Astrocyte (in vitro differentiated cells and primary cell): ENCODE measurements at regions not wholly inside any gene's neighbourhood (a gene's known extent, or its start where the extent isn't known, plus 50 kb on each side); places are given as distances from the start of the nearest gene placed in this dataset.

ENCODE experiments used
- DNase-seq: peaks from one replicate; pipeline ENCODE4 v3.0.0-alpha.2; 2010; ENCODE audit warnings: low read depth
- FAIRE-seq: peaks from 2 replicates; lab custom pipeline; 2011; peaks lifted over from hg19 to GRCh38; lab: Jason Lieb, UNC
- H2AFZ ChIP-seq: 2 replicates; pipeline ENCODE4 v1.6.0; 2012; ENCODE audit warnings: low read depth, low read length, inconsistent platforms
- H3K27ac ChIP-seq: 2 replicates; pipeline ENCODE4 v1.5.1; 2011; ENCODE audit warnings: low read depth, low read length, inconsistent platforms
- H3K27me3 ChIP-seq: 2 replicates; pipeline ENCODE4 v1.6.0; 2011; ENCODE audit warnings: low read length, inconsistent platforms; ENCODE audit not compliant: insufficient read depth
- H3K36me3 ChIP-seq: 2 replicates; pipeline ENCODE4 v1.5.1; 2011; ENCODE audit warnings: low read length, inconsistent platforms; ENCODE audit not compliant: insufficient read depth
- H3K4me1 ChIP-seq: 2 replicates; pipeline ENCODE4 v1.5.1; 2011; ENCODE audit warnings: low read length, inconsistent platforms; ENCODE audit not compliant: insufficient read depth
- H3K4me2 ChIP-seq: 2 replicates; pipeline ENCODE4 v1.6.0; 2012; ENCODE audit warnings: low read length, inconsistent platforms
- H3K4me3 ChIP-seq: 2 replicates; pipeline ENCODE4 v1.5.1; 2011; ENCODE audit warnings: low read depth, mild to moderate bottlenecking, low read length, inconsistent platforms; ENCODE audit not compliant: insufficient read depth
- H3K79me2 ChIP-seq: 2 replicates; pipeline ENCODE4 v1.6.0; 2012; ENCODE audit warnings: mild to moderate bottlenecking, low read length, inconsistent platforms; ENCODE audit not compliant: insufficient read depth
- H3K9ac ChIP-seq: 2 replicates; pipeline ENCODE4 v1.6.0; 2012; ENCODE audit warnings: mild to moderate bottlenecking, low read length, inconsistent platforms
- H3K9me3 ChIP-seq: 2 replicates; pipeline ENCODE4 v1.5.1; 2012; ENCODE audit warnings: low read depth, mild to moderate bottlenecking, low read length, inconsistent platforms; ENCODE audit not compliant: insufficient read depth
- H4K20me1 ChIP-seq: 2 replicates; pipeline ENCODE4 v1.6.0; 2012; ENCODE audit warnings: low read length, inconsistent platforms; ENCODE audit not compliant: insufficient read depth
- H3K27ac Mint-ChIP-seq: one replicate; pipeline ENCODE4 v1.8.0; 2021; ENCODE audit warnings: mild to moderate bottlenecking, mixed read lengths; ENCODE audit not compliant: unreplicated experiment
- H3K27me3 Mint-ChIP-seq: one replicate; pipeline ENCODE4 v1.8.0; 2021; ENCODE audit warnings: low read depth, mixed read lengths; ENCODE audit not compliant: unreplicated experiment
- H3K36me3 Mint-ChIP-seq: one replicate; pipeline ENCODE4 v1.8.0; 2021; ENCODE audit warnings: low read depth, mixed read lengths; ENCODE audit not compliant: unreplicated experiment
- H3K4me1 Mint-ChIP-seq: one replicate; pipeline ENCODE4 v1.8.0; 2021; ENCODE audit warnings: low read depth, mixed read lengths; ENCODE audit not compliant: unreplicated experiment
- H3K4me3 Mint-ChIP-seq: one replicate; pipeline ENCODE4 v1.8.0; 2021; ENCODE audit warnings: mild to moderate bottlenecking, moderate library complexity, mixed read lengths; ENCODE audit not compliant: unreplicated experiment
- H3K9me3 Mint-ChIP-seq: one replicate; pipeline ENCODE4 v1.8.0; 2021; ENCODE audit warnings: mild to moderate bottlenecking, mixed read lengths; ENCODE audit not compliant: unreplicated experiment
- EZH2 ChIP-seq: IDR thresholded peaks from 2 replicates; pipeline ENCODE4 v1.6.1; 2012; ENCODE audit warnings: mild to moderate bottlenecking, low read length, inconsistent platforms; ENCODE audit not compliant: insufficient read depth
- TF ChIP-seq, protein P1 (sequence below): IDR thresholded peaks from 2 replicates; pipeline ENCODE4 v1.5.1; 2011; ENCODE audit warnings: low read depth, mild to moderate bottlenecking, inconsistent platforms, low read length, moderate library complexity; ENCODE audit not compliant: insufficient read depth

DNA sequence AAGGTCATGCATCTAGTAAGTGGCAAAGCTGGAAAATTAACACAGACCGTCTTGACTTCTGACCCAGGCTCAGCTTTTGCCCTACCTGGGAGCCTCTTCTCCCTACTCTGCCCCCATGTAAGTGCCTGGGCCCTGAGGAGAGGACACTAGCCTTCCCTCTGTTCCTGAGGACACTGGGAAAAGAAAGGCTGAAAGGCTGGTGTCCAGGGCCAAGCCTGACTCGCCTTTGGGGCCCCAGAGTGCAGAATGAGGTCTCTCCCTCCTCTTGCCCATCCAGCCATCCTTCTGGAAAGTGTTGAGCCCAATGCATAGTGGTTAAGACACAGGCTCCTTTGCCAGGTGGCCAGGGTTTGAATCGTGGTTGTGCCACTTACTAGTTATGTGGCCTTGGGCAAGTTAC lies 91.5 kb downstream of the PJA1 start:
- H2AFZ ChIP-seq = no peak overlapping the region
- no peaks in the 10 kb centered on the region for H3K27me3 ChIP-seq
- no peaks in the 10 kb centered on the region for H3K36me3 ChIP-seq
- Mint-ChIP-seq H3K4me3 (no peak overlapping the region), H3K27ac (no peak overlapping the region), H3K36me3 (no peaks in the 10 kb centered on the region), H3K4me1 (no peaks in the 10 kb centered on the region), H3K27me3 (peaks cover 6% of the 10 kb centered on the region), H3K9me3 (no peaks in the 10 kb centered on the region)
- no peaks in the 10 kb centered on the region for H3K79me2 ChIP-seq
- no peak overlapping the region for H3K27ac ChIP-seq
- DNase-seq = no peak
- no peak overlapping the region for H3K9ac ChIP-seq
- no peak overlapping the region for H3K4me2 ChIP-seq
- TF ChIP-seq EZH2 = no peak
- TF ChIP-seq, protein P1, sequence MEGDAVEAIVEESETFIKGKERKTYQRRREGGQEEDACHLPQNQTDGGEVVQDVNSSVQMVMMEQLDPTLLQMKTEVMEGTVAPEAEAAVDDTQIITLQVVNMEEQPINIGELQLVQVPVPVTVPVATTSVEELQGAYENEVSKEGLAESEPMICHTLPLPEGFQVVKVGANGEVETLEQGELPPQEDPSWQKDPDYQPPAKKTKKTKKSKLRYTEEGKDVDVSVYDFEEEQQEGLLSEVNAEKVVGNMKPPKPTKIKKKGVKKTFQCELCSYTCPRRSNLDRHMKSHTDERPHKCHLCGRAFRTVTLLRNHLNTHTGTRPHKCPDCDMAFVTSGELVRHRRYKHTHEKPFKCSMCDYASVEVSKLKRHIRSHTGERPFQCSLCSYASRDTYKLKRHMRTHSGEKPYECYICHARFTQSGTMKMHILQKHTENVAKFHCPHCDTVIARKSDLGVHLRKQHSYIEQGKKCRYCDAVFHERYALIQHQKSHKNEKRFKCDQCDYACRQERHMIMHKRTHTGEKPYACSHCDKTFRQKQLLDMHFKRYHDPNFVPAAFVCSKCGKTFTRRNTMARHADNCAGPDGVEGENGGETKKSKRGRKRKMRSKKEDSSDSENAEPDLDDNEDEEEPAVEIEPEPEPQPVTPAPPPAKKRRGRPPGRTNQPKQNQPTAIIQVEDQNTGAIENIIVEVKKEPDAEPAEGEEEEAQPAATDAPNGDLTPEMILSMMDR = no peak
- no peak overlapping the region for H3K4me3 ChIP-seq
- no peaks in the 10 kb centered on the region for H4K20me1 ChIP-seq
- no peaks in the 10 kb centered on the region for H3K9me3 ChIP-seq
- FAIRE-seq = no peak
- H3K4me1 ChIP-seq = no peaks in the 10 kb centered on the region

DNA sequence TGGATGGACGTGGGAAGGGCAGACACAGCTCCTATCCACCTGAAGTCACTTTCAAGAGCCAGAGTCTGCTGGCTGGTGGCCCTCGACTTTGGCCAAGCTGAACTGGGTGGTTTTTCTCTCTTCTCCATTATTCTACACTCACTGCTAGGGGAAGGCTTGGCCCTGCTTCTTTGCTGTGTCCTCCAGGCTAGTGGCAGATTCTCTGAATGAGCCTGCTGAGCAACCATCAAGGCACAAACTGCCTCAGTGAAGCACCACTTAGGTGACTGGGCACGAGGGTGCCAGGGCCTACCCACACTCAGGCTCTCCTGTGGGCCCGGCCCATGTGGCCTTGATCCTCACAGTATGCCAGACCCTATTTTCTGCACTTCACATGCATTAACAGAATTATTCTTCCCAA lies 92.0 kb downstream of the PJA1 start:
- FAIRE-seq (no peak), DNase-seq (no peak)
- H3K27me3 ChIP-seq = no peaks in the 10 kb centered on the region

DNA sequence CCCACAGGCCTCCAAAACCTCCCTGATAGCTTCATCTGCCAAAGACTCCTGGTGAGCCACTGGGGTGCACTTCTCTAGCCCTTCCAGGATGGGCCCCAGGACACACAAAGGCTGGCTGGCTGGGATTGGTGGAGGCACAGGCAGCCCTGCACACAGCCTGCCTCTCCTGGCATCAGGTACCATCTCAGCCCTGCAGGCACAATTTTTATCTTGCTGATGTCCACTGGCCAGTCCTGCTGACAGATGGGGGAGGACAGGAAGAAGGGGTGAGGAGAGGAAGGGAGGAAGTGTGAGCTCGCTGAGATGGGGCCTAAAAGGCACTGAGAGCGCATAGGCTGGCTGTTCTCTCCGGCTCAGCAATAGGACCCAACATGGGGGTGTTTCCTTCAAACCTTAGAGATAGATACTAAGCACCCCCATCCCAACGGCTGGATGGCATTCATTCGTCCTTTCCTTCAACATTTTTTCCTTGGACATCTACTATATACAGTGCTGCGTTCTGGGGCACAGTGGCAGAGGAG lies 92.7 kb downstream of the PJA1 start:
- no peaks in the 10 kb centered on the region for H3K36me3 ChIP-seq
- H3K27me3 Mint-ChIP-seq = peaks cover 6% of the 10 kb centered on the region
- no peak overlapping the region for H3K4me3 ChIP-seq
- no peaks in the 10 kb centered on the region for H4K20me1 ChIP-seq
- no peaks in the 10 kb centered on the region for H3K27me3 ChIP-seq
- H2AFZ ChIP-seq = no peak overlapping the region
- H3K79me2 ChIP-seq = no peaks in the 10 kb centered on the region
- H3K4me3 Mint-ChIP-seq = no peak overlapping the region
- no peak overlapping the region for H3K27ac ChIP-seq
- H3K9me3 ChIP-seq = no peaks in the 10 kb centered on the region
- no peak overlapping the region for H3K27ac Mint-ChIP-seq
- no peak for TF ChIP-seq EZH2
- TF ChIP-seq, protein P1 = no peak
- H3K4me1 ChIP-seq = no peaks in the 10 kb centered on the region
- H3K9me3 Mint-ChIP-seq = no peaks in the 10 kb centered on the region
- no peak for DNase-seq
- H3K4me1 Mint-ChIP-seq = no peaks in the 10 kb centered on the region
- no peaks in the 10 kb centered on the region for H3K36me3 Mint-ChIP-seq
- FAIRE-seq = no peak
- no peak overlapping the region for H3K9ac ChIP-seq
- H3K4me2 ChIP-seq = no peak overlapping the region

More for the DNA sequence above, 92.0 kb downstream of the PJA1 start:
- Histone ChIP-seq H3K27ac (no peak overlapping the region), H3K4me1 (no peaks in the 10 kb centered on the region), H3K9me3 (no peaks in the 10 kb centered on the region), H3K4me2 (no peak overlapping the region), H4K20me1 (no peaks in the 10 kb centered on the region), H3K4me3 (no peak overlapping the region), H3K36me3 (no peaks in the 10 kb centered on the region), H3K79me2 (no peaks in the 10 kb centered on the region), H3K9ac (no peak overlapping the region), H2AFZ (no peak overlapping the region)
- TF ChIP-seq, protein P1 = no peak
- TF ChIP-seq EZH2 = no peak
- Mint-ChIP-seq H3K9me3 (no peaks in the 10 kb centered on the region), H3K27me3 (peaks cover 6% of the 10 kb centered on the region), H3K4me3 (no peak overlapping the region), H3K4me1 (no peaks in the 10 kb centered on the region), H3K27ac (no peak overlapping the region), H3K36me3 (no peaks in the 10 kb centered on the region)
